ENCODE measurements at regions not wholly inside any gene's neighbourhood (a gene's known extent, or its start where the extent isn't known, plus 50 kb on each side); places are given as distances from the start of the nearest gene placed in this dataset.

DNA sequence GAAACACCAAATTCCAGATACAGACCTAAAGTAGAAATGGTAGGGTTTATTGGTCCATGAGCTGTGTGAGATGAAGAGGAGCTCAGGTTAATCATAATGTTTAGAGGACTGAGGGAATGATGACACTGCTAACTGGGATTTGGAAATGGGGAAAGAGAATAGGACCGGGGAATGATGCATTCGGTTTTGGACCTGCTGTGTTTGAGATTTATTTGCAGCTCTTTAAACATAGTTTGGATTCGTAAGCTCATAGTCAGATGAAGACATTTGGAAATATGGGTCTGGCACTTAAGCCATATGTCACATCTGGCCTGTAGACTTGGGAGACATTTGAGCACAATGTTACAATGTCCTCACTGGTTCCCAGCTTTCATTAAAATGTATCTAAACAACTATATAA, 127.9 kb upstream of the DUSP10 start:
- H3K9me3 ChIP-seq, result no peaks in the 10 kb centered on the region
- no peak overlapping the region for H3K4me3 ChIP-seq
- no peak overlapping the region for H3K27ac ChIP-seq
- no peaks in the 10 kb centered on the region for H3K27me3 ChIP-seq (replicated peaks in 1 of 7)
- TF ChIP-seq POLR2A (IDR thresholded peaks at IDR 0.05) (no peak), CTCF (IDR thresholded peaks at IDR 0.05 in 8 of 11, conservative IDR thresholded peaks at IDR 0.05 in 3 of 11) (no peak), POLR2AphosphoS5 (IDR thresholded peaks at IDR 0.05) (no peak)
- DNase-seq, result no peak
- intact Hi-C loops (cut with DNase I; ENCODE audit: low total_unique reads), result no loop called here
- no peaks in the 10 kb centered on the region for H3K36me3 ChIP-seq
- no peaks in the 10 kb centered on the region for H3K4me1 ChIP-seq
- WGBS, 5 donors, result 85 to 98% (median 97%) methylated on average over 3 of the region's 3 CpGs

- Histone ChIP-seq H3K9me3 (no peaks in the 10 kb centered on the region), H3K4me3 (no peak overlapping the region), H3K27me3 (replicated peaks in 1 of 7) (no peaks in the 10 kb centered on the region), H3K4me1 (no peaks in the 10 kb centered on the region), H3K36me3 (no peaks in the 10 kb centered on the region), H3K27ac (no peak overlapping the region)
- DNase-seq, result no peak
- intact Hi-C loops (cut with DNase I; ENCODE audit: low total_unique reads), result no loop called here
- WGBS, 5 donors, result 74 to 96% (median 88%) methylated on average over 3 of the region's 3 CpGs
- TF ChIP-seq POLR2AphosphoS5 (IDR thresholded peaks at IDR 0.05), result no peak
- no peak for TF ChIP-seq POLR2A (IDR thresholded peaks at IDR 0.05)
- no peak for TF ChIP-seq CTCF (IDR thresholded peaks at IDR 0.05 in 8 of 11, conservative IDR thresholded peaks at IDR 0.05 in 3 of 11)
These were observed 126.9 kb upstream of the DUSP10 start for GRCh38 chr1:221868593-221869303.

DNA sequence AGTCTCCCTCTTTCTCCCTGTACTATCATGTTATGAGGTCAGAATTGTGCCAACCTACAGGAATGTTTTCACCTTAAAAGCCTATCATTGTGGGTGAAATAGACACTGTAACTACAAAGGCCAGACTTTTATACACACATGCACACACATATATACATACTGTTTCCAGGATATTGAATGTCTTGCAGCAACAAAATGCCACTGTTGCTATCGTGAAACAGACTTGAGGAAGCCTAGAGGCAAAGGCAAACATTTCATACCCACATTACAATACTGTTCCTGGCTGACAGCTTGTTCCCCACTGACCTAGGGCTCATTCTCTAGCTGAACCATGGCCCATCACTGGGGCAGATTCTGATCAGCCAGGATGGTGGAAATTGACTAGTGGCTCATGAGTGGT, 125.1 kb upstream of the DUSP10 start:
- no peaks in the 10 kb centered on the region for H3K27me3 ChIP-seq (replicated peaks in 1 of 7)
- H3K4me1 ChIP-seq, result no peaks in the 10 kb centered on the region
- no peak overlapping the region for H3K4me3 ChIP-seq
- no peaks in the 10 kb centered on the region for H3K36me3 ChIP-seq
- TF ChIP-seq CTCF (IDR thresholded peaks at IDR 0.05 in 8 of 11, conservative IDR thresholded peaks at IDR 0.05 in 3 of 11) (no peak), POLR2AphosphoS5 (IDR thresholded peaks at IDR 0.05) (no peak), POLR2A (IDR thresholded peaks at IDR 0.05) (no peak)
- no peaks in the 10 kb centered on the region for H3K9me3 ChIP-seq
- intact Hi-C loops (cut with DNase I; ENCODE audit: low total_unique reads), result no loop called here
- no peak overlapping the region for H3K27ac ChIP-seq
- WGBS, 5 donors, result 80 to 89% (median 85%) methylated on average over 1 of the region's 1 CpG
- DNase-seq, result no peak

- H3K27me3 ChIP-seq (replicated peaks in 1 of 7), result no peaks in the 10 kb centered on the region
- no peak overlapping the region for H3K27ac ChIP-seq
- no peaks in the 10 kb centered on the region for H3K4me1 ChIP-seq
- intact Hi-C loops (cut with DNase I; ENCODE audit: low total_unique reads), result no loop called here
- DNase-seq, result no peak
- no peaks in the 10 kb centered on the region for H3K36me3 ChIP-seq
- TF ChIP-seq POLR2A (IDR thresholded peaks at IDR 0.05), result no peak
- no peak for TF ChIP-seq POLR2AphosphoS5 (IDR thresholded peaks at IDR 0.05)
- no peak for TF ChIP-seq CTCF (IDR thresholded peaks at IDR 0.05 in 8 of 11, conservative IDR thresholded peaks at IDR 0.05 in 3 of 11)
- H3K9me3 ChIP-seq, result no peaks in the 10 kb centered on the region
- no peak overlapping the region for H3K4me3 ChIP-seq
- 85 to 92% (median 89%) methylated on average over 2 to 4 of the region's 4 CpGs for WGBS, 5 donors
These were observed 123.9 kb upstream of the DUSP10 start for GRCh38 chr1:221865808-221866207.
